HG02973 (cell line): ENCODE measurements at regions not wholly inside any gene's neighbourhood (a gene's known extent, or its start where the extent isn't known, plus 50 kb on each side); places are given as distances from the start of the nearest gene placed in this dataset.

Experiments used
- ATAC-seq: cut with Tn5 transposase; IDR thresholded peaks from one replicate; pipeline ENCODE4 v1.9.1; 2021; ENCODE audit warnings: moderate library complexity; ENCODE audit not compliant: unreplicated experiment

GRCh38 chr6:127053032-127053874, 65.2 kb upstream of the RSPO3 start:
- no peak for ATAC-seq

- ATAC-seq: no peak
Observed at GRCh38 chr6:127053875-127054235, 64.6 kb upstream of the RSPO3 start.

- no peak for ATAC-seq
Observed at GRCh38 chr6:127058027-127058426, 60.4 kb upstream of the RSPO3 start.

- no peak for ATAC-seq
Observed at GRCh38 chr6:127058936-127059335, 59.5 kb upstream of the RSPO3 start.
